ENCODE measurements at regions not wholly inside any gene's neighbourhood (a gene's known extent, or its start where the extent isn't known, plus 50 kb on each side); places are given as distances from the start of the nearest gene placed in this dataset.

- TF ChIP-seq CTCF (IDR thresholded peaks at IDR 0.05) = no peak
- DNase-seq (ENCODE audit: low spot score) = no peak
- no peaks in the 10 kb centered on the region for H3K27me3 Mint-ChIP-seq (ENCODE audit: low read depth)
Measured at GRCh38 chr18:30491815-30492551, 550.6 kb downstream of the DSC3 start.

GRCh38 chr18:30489890-30490643 is 552.5 kb downstream of the DSC3 start:
- H3K27me3 Mint-ChIP-seq (ENCODE audit: low read depth) = peaks cover 4% of the 10 kb centered on the region
- peaks cover 38% of the 10 kb centered on the region for H3K4me1 Mint-ChIP-seq (ENCODE audit: low read depth)
- H3K36me3 Mint-ChIP-seq (ENCODE audit: low read depth) = no peaks in the 10 kb centered on the region
- DNase-seq (ENCODE audit: low spot score) = no peak
- no peak overlapping the region for H3K4me3 Mint-ChIP-seq (ENCODE audit: unreplicated experiment)
- H3K27ac Mint-ChIP-seq (ENCODE audit: unreplicated experiment) = no peak overlapping the region
- H3K9me3 Mint-ChIP-seq (ENCODE audit: low read depth) = no peaks in the 10 kb centered on the region
- TF ChIP-seq CTCF (IDR thresholded peaks at IDR 0.05) = no peak

More at GRCh38 chr18:30491815-30492551, 550.6 kb downstream of the DSC3 start:
- Mint-ChIP-seq H3K9me3 (ENCODE audit: low read depth) (no peaks in the 10 kb centered on the region), H3K27ac (ENCODE audit: unreplicated experiment) (no peak overlapping the region), H3K4me3 (ENCODE audit: unreplicated experiment) (no peak overlapping the region), H3K36me3 (ENCODE audit: low read depth) (no peaks in the 10 kb centered on the region), H3K4me1 (ENCODE audit: low read depth) (peaks cover 31% of the 10 kb centered on the region)

- no peak for TF ChIP-seq CTCF (IDR thresholded peaks at IDR 0.05)
- DNase-seq (ENCODE audit: low spot score) = no peak
- H3K4me1 Mint-ChIP-seq (ENCODE audit: low read depth) = peaks cover 24% of the 10 kb centered on the region
- no peaks in the 10 kb centered on the region for H3K9me3 Mint-ChIP-seq (ENCODE audit: low read depth)
- no peak overlapping the region for H3K4me3 Mint-ChIP-seq (ENCODE audit: unreplicated experiment)
- no peak overlapping the region for H3K27ac Mint-ChIP-seq (ENCODE audit: unreplicated experiment)
- H3K27me3 Mint-ChIP-seq (ENCODE audit: low read depth) = peaks cover 5% of the 10 kb centered on the region
- no peaks in the 10 kb centered on the region for H3K36me3 Mint-ChIP-seq (ENCODE audit: low read depth)
Measured at GRCh38 chr18:30487962-30488361, 554.6 kb downstream of the DSC3 start.

- H3K27me3 Mint-ChIP-seq (ENCODE audit: low read depth) = peaks cover 5% of the 10 kb centered on the region
- no peaks in the 10 kb centered on the region for H3K36me3 Mint-ChIP-seq (ENCODE audit: low read depth)
- H3K4me1 Mint-ChIP-seq (ENCODE audit: low read depth) = peaks cover 24% of the 10 kb centered on the region
- TF ChIP-seq CTCF (IDR thresholded peaks at IDR 0.05) = no peak
- no peak overlapping the region for H3K27ac Mint-ChIP-seq (ENCODE audit: unreplicated experiment)
- no peak overlapping the region for H3K4me3 Mint-ChIP-seq (ENCODE audit: unreplicated experiment)
- no peaks in the 10 kb centered on the region for H3K9me3 Mint-ChIP-seq (ENCODE audit: low read depth)
- no peak for DNase-seq (ENCODE audit: low spot score)
Measured at GRCh38 chr18:30486856-30487255, 555.7 kb downstream of the DSC3 start.

GRCh38 chr18:30485078-30485477 is 557.5 kb downstream of the DSC3 start:
- Mint-ChIP-seq H3K27ac (ENCODE audit: unreplicated experiment) (no peak overlapping the region), H3K9me3 (ENCODE audit: low read depth) (no peaks in the 10 kb centered on the region), H3K27me3 (ENCODE audit: low read depth) (peaks cover 5% of the 10 kb centered on the region), H3K36me3 (ENCODE audit: low read depth) (no peaks in the 10 kb centered on the region), H3K4me3 (ENCODE audit: unreplicated experiment) (no peak overlapping the region), H3K4me1 (ENCODE audit: low read depth) (peaks cover 22% of the 10 kb centered on the region)
- DNase-seq (ENCODE audit: low spot score) = no peak
- TF ChIP-seq CTCF (IDR thresholded peaks at IDR 0.05) = no peak
